Nephron progenitor cell (in vitro differentiated cells): ENCODE measurements at regions not wholly inside any gene's neighbourhood (a gene's known extent, or its start where the extent isn't known, plus 50 kb on each side); places are given as distances from the start of the nearest gene placed in this dataset.
"Not testable (repeated sequence)": the region's sequence is repeated elsewhere in the genome, so short reads cannot be mapped to it uniquely, and the experiment has no call there.

Experiments used
- DNase-seq: peaks from one replicate; pipeline ENCODE4 v3.0.0; 2021
- H3K27ac Mint-ChIP-seq: 2 replicates; pipeline ENCODE4 v1.8.0; 2021; ENCODE audit warnings: mild to moderate bottlenecking, moderate library complexity, mixed read lengths
- H3K27me3 Mint-ChIP-seq: 2 replicates; pipeline ENCODE4 v1.8.0; 2021; ENCODE audit warnings: mild to moderate bottlenecking, low read depth, mixed read lengths; ENCODE audit not compliant: poor library complexity
- H3K36me3 Mint-ChIP-seq: 2 replicates; pipeline ENCODE4 v1.8.0; 2021; ENCODE audit warnings: low read depth, mixed read lengths
- H3K4me1 Mint-ChIP-seq: 2 replicates; pipeline ENCODE4 v1.8.0; 2021; ENCODE audit warnings: mixed read lengths
- H3K4me3 Mint-ChIP-seq: 2 replicates; pipeline ENCODE4 v1.8.0; 2021; ENCODE audit warnings: mild to moderate bottlenecking, moderate library complexity, mixed read lengths
- H3K9me3 Mint-ChIP-seq: 2 replicates; pipeline ENCODE4 v1.8.0; 2021; ENCODE audit warnings: mild to moderate bottlenecking, moderate library complexity, mixed read lengths
- CTCF ChIP-seq: fragments of 200-600 bp; sonication (generic); IDR thresholded peaks from 2 replicates; pipeline ENCODE4 v1.5.0; 2021; ENCODE audit warnings: antibody characterized with exemption

DNA sequence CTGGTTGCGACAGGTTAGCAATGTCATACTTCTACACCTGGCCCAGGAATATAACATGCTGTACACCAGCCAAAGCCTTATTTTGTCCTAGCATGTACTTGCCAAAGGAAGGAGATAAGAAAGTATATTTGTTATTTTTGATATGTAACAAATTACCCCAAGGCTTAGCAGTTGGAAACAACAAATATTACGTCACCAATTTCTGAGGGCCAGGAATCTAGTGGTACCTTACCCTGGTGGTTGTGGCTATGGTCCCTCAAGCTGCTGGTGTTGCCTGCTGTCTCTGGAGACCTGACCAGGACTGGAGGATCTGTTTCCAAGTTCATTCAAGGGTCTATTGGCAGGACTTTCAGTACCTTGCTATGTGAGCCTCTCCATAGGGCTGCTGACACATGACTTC lies 135.5 kb upstream of the BANK1 start:
- H3K27me3 Mint-ChIP-seq = peaks cover 8% of the 10 kb centered on the region
- DNase-seq = no peak
- no peak overlapping the region for H3K4me3 Mint-ChIP-seq
- no peaks in the 10 kb centered on the region for H3K36me3 Mint-ChIP-seq
- H3K4me1 Mint-ChIP-seq = no peaks in the 10 kb centered on the region
- no peaks in the 10 kb centered on the region for H3K9me3 Mint-ChIP-seq
- no peak for TF ChIP-seq CTCF
- no peak overlapping the region for H3K27ac Mint-ChIP-seq

DNA sequence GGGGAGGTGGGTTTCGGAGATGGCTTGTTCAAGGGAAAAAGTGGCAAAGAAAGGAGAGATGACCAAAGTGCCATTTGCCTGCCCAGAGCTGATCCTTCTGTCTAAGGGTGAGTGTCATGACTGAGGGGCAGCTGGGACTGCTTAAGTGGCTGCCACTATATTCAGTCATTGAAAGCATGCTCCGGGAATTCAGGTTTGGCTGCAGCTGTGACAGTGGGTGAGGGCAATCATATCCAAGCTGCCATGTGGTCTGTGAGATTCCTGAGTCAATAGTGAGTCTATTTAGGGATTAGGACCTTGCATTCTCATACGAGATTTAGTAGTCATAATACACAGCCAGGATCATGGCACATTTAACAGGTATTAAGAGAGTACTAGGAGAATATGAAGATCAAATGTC lies 138.8 kb upstream of the BANK1 start:
- TF ChIP-seq CTCF = no peak
- no peak overlapping the region for H3K4me3 Mint-ChIP-seq
- H3K27me3 Mint-ChIP-seq = peaks cover 5% of the 10 kb centered on the region
- no peaks in the 10 kb centered on the region for H3K4me1 Mint-ChIP-seq
- H3K36me3 Mint-ChIP-seq = no peaks in the 10 kb centered on the region
- no peak overlapping the region for H3K27ac Mint-ChIP-seq
- no peak for DNase-seq
- H3K9me3 Mint-ChIP-seq = no peaks in the 10 kb centered on the region

DNA sequence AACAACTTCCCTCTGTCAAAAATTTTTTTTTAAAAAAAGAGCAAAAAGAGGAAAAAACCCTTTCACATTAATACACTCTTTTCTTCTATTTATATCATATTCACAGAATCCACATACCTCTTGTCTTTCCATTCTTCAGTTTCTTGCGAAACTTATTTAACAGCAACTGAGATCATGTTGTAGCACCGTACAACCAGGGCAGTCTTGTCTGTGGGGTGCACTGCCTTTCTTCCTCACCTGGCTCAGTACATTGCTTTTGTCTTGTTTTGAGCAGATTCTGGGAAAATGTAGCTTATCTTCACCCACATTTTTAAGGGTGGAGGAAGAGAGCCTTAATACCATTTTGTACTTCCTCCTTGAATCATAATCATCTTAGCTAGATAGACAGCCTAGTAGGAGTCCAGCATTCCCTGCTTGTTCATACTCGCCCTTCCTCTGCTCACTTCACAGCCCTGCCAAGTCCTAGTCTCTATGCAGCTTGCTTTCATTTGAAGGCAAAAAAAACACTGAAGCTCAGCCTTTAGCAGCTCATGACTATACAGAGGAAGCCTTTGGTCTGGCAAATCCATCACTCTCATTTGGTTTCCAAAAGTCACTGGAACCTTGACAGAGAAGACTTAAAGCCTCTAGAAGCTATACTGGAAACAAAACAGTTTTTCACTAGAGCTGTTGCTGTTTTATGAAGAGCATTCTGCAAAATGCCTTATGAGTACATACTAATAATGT lies 140.6 kb upstream of the BANK1 start:
- peaks cover 5% of the 10 kb centered on the region for H3K27me3 Mint-ChIP-seq
- no peaks in the 10 kb centered on the region for H3K9me3 Mint-ChIP-seq
- DNase-seq = no peak
- peak overlapping the region; percentile 38 for H3K27ac Mint-ChIP-seq
- no peak for TF ChIP-seq CTCF
- no peaks in the 10 kb centered on the region for H3K36me3 Mint-ChIP-seq
- no peaks in the 10 kb centered on the region for H3K4me1 Mint-ChIP-seq
- no peak overlapping the region for H3K4me3 Mint-ChIP-seq

- H3K9me3 Mint-ChIP-seq = no peaks in the 10 kb centered on the region
- H3K4me1 Mint-ChIP-seq = no peaks in the 10 kb centered on the region
- no peak for DNase-seq
- H3K27me3 Mint-ChIP-seq = peaks cover 5% of the 10 kb centered on the region
- H3K36me3 Mint-ChIP-seq = no peaks in the 10 kb centered on the region
- no peak overlapping the region for H3K27ac Mint-ChIP-seq
- H3K4me3 Mint-ChIP-seq = no peak overlapping the region
- TF ChIP-seq CTCF = no peak
Measured at GRCh38 chr4:101647710-101648034, 142.9 kb upstream of the BANK1 start.

DNA sequence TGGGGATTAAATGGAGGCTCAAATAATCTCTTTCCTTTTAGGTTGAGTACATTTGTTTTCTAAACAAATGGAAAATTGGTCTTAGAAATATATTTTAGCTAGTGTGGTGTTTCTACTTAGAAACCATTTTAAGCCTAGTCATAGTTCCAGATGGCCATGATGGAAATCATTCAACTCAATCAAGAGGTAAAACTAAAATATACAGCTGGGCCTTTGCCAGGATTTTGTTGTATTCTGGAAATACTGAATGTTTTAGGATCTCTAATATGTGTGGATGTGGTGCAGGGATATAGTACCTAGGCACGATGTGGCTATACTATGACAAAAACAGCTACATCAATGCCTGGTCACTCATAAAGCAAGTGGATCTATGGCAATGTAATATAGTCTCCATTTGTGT lies 146.0 kb upstream of the BANK1 start:
- no peaks in the 10 kb centered on the region for H3K9me3 Mint-ChIP-seq
- DNase-seq = no peak
- peaks cover 8% of the 10 kb centered on the region for H3K27me3 Mint-ChIP-seq
- H3K4me3 Mint-ChIP-seq = no peak overlapping the region
- H3K4me1 Mint-ChIP-seq = no peaks in the 10 kb centered on the region
- no peak for TF ChIP-seq CTCF
- no peak overlapping the region for H3K27ac Mint-ChIP-seq
- H3K36me3 Mint-ChIP-seq = no peaks in the 10 kb centered on the region

DNA sequence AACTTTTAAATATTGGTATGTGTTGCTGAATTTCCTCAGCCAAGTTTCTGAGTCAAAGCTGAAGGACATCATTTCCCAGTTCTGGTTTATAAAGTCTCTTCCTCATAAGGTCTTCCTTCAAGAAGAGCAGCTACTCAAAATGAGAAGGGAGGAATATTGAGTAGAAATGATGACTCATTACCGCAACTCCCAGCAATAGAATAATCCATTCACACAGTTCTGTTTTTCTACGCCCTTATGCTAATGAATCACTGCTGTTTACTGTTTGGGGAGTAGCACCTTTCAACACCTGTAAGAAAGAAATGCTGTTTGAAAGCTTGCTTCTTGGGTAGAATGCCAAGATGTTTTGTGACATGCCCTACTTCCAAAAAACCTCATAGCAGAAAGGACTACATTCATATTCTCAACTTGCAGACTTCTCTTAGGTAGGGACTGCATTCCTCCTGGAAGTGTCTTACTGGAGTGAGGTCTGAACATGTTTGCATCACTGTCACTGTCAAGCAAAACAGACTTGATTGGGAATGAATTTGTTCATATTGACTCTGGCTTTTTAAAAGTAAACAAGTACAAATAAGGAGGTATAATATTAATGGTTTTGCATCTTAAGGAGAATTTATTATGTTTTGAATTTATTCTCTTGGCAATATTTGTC lies 147.2 kb upstream of the BANK1 start:
- Mint-ChIP-seq H3K27me3 (peaks cover 8% of the 10 kb centered on the region), H3K27ac (no peak overlapping the region), H3K4me3 (no peak overlapping the region), H3K4me1 (no peaks in the 10 kb centered on the region), H3K9me3 (no peaks in the 10 kb centered on the region), H3K36me3 (no peaks in the 10 kb centered on the region)
- DNase-seq = no peak
- no peak for TF ChIP-seq CTCF

GRCh38 chr4:101632766-101633165 lies 157.8 kb upstream of the BANK1 start:
- Mint-ChIP-seq H3K27ac (peak overlapping the region; percentile 5), H3K9me3 (peaks cover 19% of the 10 kb centered on the region)
- H3K27me3 Mint-ChIP-seq, H3K4me3 Mint-ChIP-seq, H3K4me1 Mint-ChIP-seq, H3K36me3 Mint-ChIP-seq, DNase-seq: not testable (repeated sequence)
